NB4 (cell line): ENCODE measurements at regions not wholly inside any gene's neighbourhood (a gene's known extent, or its start where the extent isn't known, plus 50 kb on each side); places are given as distances from the start of the nearest gene placed in this dataset.

ENCODE experiments used
- POLR2A ChIP-seq: IDR thresholded peaks from 2 replicates; pipeline ENCODE4 v1.6.1; 2011; ENCODE audit warnings: mild to moderate bottlenecking; ENCODE audit not compliant: insufficient read length; ENCODE audit errors: extremely low read depth
- TF ChIP-seq, protein P1 (sequence below): IDR thresholded peaks from one replicate; pipeline ENCODE4 v1.5.1; 2012; ENCODE audit warnings: low read depth, low read length

DNA sequence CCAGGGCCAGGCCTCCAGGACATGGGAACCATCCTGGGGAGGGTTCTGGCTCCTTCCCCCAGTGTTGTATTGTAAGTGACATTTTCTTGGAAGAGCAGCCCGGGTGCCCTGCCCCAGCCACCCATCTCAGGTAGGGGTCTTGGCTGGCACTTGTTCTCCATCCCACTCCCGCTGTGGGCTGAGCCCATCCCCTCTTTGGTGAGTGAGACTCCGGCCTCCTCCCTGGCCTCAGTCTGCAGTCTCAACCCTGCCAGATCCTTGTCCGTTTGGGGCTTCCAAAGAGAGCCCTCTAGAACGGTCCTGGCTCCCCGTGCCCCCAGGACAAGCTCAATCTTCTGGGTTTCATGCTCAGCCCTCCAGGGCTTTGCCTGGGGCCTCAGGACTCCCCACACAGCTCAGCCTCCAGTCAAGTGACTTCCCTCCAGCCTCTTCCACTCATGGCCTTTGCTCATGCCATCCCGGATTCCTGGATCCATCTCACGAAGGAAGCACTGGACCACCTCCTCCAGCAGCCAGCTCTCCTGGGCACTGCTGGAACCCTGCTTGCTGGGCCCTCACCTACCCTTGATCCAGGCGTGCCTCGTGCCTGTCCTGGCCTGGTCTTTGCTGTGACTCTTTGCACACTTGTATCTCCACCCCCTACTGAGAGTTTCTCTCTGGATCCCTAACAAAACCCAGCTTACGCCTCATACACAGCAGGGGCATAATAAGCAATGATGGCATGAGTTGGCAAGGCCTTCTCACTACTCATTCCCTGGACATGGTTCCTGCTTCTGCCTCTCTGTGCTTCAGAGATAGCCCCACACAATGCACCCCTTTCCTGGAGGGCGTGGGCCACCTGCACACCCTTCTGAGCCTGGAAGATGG is 297.4 kb upstream of the RTL1 start:
- TF ChIP-seq, protein P1, sequence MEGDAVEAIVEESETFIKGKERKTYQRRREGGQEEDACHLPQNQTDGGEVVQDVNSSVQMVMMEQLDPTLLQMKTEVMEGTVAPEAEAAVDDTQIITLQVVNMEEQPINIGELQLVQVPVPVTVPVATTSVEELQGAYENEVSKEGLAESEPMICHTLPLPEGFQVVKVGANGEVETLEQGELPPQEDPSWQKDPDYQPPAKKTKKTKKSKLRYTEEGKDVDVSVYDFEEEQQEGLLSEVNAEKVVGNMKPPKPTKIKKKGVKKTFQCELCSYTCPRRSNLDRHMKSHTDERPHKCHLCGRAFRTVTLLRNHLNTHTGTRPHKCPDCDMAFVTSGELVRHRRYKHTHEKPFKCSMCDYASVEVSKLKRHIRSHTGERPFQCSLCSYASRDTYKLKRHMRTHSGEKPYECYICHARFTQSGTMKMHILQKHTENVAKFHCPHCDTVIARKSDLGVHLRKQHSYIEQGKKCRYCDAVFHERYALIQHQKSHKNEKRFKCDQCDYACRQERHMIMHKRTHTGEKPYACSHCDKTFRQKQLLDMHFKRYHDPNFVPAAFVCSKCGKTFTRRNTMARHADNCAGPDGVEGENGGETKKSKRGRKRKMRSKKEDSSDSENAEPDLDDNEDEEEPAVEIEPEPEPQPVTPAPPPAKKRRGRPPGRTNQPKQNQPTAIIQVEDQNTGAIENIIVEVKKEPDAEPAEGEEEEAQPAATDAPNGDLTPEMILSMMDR: no peak
- no peak for TF ChIP-seq POLR2A
